Right renal cortex interstitium (tissue), 3 donors: ENCODE measurements at regions not wholly inside any gene's neighbourhood (a gene's known extent, or its start where the extent isn't known, plus 50 kb on each side); places are given as distances from the start of the nearest gene placed in this dataset.
"Not testable (repeated sequence)": the region's sequence is repeated elsewhere in the genome, so short reads cannot be mapped to it uniquely, and the experiment has no call there.

Experiments
- DNase-seq, 3 donors: peaks; one replicate each; pipeline ENCODE4 v3.0.0-alpha.2; 2013; ENCODE audit warnings: low read depth in 3 of 3, low spot score in 2 of 3

DNA sequence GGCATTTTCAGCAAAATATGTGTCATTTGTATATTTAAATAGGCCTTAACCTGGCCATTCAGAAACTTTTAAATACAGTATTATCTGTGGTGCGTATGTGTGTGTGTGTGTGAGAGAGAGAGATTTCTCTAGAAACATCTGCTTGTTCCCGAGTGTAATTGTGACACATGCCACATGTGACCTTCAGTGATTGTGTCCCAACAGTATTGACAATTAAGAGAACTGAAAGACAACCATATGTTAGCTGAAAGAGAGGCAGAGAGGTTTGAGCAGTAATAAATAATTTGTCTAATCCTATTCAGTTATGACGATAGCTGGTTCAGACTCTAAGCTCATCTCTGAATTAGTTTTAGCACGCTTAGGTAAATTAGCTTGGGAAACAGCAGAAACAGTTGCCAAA, 1503.1 kb downstream of the PCDH9 start:
- no peak for DNase-seq

DNA sequence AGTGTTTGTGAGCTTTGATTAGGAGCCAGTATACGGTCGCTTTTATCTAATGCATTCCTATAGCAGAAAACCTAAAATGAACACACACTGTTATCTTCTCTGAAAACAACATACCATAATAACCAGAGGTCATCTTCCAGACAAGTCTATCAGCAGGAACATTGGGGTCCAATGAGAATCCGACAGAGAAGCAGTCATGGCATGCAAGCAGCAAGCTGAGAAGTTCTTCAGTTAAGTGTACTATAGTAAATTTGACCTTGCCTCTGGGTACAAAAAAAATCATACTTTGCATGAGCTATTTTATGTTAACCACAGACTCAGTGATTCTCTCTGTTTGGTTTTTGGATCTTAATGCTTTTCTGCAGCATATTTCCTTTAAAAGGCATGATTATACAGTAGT, 1505.1 kb downstream of the PCDH9 start:
- no peak for DNase-seq

DNA sequence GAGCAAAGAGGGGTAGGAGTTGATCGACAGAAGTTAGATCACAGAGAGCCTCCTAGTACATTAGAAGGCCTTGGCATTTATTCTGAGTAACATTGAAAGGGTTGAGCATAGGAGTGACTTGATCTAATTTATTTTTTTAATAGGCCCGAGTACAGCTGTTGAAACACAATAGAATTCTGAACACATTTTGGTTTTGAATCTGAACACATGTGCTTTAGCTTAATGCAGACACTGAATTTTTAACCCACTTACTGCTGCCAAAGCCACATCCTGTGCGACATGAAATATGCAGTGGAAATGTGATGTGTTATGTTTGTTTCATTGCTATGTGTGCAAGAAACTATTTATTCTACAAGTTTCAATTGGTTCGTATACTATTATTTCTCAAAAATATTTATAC, 1505.9 kb downstream of the PCDH9 start:
- no peak for DNase-seq

DNA sequence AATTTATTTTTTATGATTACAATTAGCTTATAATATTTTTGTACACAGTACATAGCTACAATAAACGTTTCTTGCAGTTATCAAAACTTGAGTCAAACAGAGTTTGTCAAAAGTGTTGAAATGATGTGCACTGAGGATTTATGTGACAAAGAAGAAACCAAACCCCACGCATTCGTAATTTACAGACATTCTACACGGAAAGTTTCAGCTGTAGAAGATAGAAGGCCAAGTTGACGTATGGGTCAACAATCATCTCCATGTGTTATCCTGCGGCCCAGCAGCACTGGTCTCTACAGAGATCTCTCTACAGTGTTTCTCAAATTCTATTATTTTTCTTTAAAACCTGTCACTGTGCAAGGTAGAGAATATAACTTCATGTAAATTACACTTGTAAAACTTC, 1507.6 kb downstream of the PCDH9 start:
- DNase-seq: no peak

DNA sequence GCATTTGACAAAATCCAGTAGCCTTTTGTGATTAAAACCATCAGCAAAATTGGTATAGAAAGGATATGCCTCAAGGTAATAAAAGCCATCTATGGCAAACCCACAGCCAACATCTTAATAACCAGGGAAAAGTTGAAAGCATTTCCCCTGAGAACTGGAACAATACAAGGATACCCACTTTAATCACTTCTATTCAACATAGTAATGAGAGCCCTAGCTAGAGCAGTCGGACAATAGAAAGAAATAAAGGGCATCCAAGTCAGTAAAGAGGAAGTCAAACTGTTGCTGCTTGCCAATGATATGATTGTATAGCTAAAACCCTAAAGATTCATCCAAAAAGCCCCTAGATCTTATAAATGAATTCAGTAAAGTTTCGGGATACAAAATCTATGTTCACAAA, 1510.3 kb downstream of the PCDH9 start:
- DNase-seq: no peak

DNA sequence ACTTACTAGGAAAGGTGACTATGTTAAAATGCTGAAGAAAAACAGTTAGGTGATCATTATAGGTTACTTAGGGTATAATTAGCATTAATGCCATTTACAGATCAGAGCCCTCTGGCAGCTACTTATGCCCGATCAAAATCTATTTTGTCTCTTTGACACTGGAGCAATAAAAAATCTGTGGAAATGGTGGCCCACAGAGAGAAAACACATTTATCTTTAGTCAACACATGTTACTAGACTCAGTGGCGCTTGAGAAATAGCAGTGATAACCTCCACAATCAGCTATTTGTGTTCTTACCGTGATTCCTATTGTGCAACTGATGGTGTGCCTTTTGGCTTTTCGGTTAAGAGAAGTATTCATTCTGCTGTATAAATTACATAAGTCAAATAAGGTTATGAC, 1519.6 kb downstream of the PCDH9 start:
- DNase-seq: no peak

DNA sequence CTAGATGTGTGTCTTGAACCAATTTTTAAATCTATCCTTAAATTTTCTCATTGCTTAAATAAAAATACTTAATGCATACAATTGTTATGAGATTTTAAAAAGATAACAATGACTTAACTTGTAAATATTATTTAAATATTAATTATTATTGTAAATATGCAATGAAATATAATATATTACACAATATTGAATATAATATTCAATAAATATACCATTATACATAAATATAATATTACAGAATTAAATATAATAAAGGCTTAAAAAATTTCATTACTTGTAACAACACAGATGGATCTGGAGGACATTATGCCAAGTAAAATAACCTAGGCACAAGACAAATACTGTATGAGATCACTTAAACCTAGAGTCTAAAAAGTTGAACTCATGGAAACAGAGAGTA, 1532.3 kb downstream of the PCDH9 start:
- DNase-seq: no peak

DNA sequence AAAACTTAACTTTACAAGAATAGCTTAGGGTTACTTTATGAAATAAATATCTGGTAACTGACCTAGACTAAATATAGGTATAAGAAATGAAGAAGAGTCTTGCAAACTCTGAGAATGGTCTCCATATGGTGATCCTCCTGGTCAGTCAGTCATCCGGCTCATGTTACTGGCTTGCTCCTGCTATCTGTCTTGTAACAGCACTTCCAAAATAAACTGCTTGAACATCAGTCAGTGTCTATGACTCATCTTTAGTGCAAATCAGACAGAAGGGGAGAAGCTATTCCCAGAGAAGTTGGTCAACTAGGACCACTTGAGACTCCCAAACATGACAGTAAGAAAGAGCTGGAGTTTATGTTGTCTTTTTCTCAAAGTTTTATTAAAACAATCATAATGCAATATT, 1550.9 kb downstream of the PCDH9 start:
- no peak for DNase-seq

DNA sequence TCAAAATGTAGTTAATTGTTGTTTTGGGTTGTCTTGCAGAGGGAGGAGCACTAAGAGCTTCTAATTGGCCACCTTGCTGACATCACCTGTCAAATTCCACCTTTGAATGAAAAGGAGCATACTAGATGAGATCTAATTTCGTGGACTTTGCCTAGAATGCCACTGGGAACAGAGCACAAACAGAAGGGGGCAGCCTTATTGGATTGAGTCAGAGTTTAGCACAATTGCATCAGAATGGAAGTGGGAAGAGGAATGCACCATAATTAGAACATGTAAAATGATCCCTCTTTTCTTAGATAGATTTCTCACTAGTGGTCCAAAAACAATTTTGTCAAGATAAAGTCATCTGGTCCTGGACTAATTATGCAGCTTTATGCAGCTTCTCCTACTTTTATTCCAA, 1552.2 kb downstream of the PCDH9 start:
- DNase-seq: no peak

DNA sequence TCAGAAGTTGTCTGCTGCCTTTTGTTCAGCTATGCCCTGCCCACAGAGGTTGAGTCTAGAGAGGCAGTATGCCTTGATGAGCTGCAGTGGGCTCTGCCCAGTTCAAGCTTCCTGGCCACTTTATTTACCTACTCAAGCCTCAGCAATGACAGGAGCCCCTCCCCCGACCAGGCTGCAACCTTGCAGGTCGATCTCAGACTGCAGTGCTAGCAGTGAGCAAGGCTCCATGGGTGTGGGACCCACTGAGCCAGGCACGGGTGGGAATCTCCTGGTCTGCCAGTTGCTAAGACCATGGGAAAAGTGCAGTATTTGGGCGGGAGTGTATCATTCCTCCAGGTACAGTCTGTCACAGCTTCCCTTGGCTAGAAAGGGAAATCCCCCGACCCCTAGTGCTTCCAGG, 1554.8 kb downstream of the PCDH9 start:
- not testable (repeated sequence) for DNase-seq

DNA sequence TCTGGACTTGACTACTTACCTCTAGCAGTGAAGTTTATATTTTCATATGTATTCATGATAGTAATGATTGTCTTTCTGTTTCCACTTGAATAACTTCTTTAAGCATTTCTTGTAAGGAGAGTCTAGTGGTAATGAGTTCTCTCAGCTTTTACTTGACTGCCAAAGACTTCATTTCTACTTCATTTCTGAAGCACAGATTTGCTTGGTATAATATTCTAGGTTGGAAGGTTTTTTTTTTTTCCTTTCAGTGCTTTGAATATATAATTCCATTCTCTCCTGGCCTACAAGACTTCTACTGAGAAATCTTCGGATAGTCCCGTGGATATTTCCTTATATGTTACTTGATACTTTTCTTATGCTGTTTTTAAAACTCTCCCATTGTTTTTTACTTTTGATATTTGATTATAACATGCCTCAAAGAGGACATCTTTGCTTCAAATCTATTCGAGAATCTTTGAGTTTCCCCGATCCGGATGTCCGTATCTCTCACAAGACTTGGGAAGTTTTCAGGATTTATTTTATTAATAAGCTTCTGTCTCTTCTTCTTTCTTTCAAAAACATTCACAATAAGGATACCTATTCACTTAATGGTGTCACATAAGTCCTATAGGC, 1560.0 kb downstream of the PCDH9 start:
- DNase-seq: no peak

DNA sequence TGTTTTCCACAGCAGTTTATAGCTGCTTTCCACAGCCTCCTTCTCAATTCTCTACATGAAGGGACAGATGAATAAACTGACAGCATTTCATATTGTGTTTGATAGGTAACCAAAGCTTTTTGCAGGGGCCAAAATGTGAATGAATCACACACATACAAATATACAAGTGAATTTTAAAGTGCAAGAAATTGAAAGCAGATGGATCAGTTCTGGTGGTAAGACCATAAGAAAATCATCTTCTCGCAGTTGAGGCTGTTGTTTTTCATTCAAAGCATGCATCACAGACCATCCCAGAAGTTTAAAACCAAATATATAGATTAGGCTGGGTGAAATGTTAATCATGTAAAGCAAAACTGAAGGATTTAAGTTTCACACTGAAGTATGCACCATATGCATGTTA, 1569.4 kb downstream of the PCDH9 start:
- DNase-seq: no peak

DNA sequence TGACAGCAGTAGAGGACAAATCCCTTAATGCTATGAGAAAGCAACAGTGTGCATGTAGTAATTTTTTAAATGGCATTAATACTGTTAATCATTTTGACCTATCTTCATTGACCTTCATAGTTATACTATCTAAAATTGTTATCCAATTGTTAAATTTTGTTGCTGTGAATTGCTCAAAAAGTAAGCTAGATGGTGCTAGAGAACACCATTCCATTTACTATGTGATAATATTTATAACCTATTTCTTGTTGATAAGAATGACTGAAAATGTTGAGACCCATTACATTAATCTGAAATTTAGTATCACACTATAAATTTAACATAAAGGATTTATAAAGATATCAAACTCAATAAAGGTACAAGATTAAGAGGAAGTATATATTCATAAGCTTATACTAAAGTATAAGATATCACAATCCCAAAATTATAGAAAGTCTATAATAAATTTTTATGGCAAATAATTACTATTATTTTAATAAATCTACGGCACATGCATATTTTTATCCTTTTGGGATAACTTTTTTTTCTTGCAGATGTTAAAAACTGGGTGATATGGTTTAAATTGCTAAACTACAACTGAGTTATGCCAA, 1573.3 kb downstream of the PCDH9 start:
- no peak for DNase-seq

DNA sequence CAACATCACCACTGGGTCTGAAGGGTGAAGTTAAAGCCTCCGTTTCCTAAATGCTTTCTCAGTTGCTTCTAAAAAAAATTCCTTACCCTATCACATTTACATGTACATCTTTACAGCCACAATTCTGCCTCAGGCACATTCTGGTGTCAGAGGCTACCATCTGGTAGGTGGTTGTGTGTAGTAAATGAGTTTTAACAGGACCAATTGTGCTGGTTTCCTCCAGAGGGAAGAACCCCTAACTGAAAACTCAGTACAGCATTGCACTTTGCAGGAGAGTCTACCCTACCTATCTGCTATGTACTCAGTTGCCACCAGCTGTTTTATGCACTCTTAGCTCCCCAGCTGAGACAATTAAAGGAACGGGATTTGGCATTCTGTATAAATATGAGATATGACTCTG, 1576.5 kb downstream of the PCDH9 start:
- no peak for DNase-seq

DNA sequence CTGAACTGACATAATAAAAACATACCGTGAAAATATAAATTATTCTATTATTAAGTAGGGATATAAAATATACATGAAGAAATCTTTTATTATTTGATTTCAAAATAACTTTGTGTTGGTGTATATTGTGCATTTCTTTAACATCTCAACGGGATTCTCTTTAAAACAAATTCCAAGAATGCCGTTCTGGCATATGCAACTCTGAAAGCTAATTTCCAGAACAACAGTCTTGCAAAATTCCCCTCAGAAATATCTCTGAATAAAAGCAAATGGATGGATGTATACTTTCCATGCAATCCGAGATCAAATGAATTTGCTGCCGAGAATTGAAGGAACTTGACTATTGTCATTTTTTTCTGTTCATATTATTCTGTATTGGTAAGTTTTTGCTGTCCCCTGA, 1579.8 kb downstream of the PCDH9 start:
- no peak for DNase-seq

DNA sequence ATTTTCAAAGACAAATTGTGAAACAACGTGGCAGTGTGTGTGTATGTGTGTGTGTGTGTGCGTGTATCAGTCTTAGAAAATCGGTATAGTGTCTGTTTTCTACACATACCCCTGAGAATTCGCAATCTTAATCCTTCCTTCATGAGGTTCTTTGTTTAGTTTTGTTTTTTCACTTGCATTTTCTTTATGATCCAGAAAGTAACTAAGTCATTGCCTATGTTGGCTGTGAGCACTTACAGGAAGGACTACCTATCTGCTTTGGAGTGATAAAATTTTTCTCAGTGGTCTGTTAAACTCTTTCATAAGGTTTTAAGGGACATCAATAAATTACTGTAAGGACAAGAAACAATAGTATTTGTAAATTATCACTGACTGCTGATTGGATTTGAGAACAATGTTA, 1587.1 kb downstream of the PCDH9 start:
- no peak for DNase-seq

DNA sequence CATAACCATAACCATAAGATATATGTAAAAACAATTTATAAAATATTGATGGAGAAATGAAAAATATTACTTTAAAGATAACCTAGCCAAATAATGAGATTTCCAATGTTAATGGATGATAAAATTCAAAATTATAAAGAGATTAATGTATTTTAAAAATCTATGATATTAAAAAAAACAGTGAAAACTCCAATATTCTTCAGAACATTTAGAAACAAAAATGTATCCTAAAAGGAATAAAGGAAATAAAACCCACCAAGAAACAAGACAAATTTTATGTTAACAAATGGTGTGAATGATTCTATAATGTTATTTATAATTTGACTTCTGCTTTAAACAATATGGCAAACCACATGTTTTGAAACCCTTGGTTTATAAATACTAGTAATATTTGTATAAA, 1587.8 kb downstream of the PCDH9 start:
- no peak for DNase-seq

DNA sequence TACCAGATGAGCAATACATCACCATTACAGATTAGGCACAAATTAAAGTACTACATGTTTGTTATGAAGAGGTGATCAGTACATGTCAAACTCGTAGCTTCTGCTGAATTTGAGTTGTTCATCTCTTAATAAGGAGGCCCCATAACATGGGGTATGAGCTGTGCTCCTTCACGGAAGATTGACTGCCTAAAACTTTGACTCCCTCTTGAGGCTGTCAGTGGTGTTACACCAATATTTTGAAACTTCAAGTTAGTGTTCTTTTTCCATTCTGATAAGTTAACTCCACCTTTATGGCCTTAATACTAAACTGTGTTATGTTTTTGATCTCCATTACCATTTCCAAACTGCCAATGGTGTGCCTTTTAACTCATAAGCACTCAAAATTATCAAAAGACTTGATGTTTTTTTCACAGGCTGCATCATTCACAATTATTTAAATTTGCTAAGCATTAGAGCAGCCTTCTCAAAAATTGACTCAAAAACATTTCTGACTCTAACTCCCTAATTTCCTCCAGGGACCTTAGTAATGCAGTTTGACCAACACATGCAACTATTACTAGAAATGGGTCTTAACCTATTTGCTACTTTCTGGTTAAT, 1591.5 kb downstream of the PCDH9 start:
- DNase-seq: no peak

DNA sequence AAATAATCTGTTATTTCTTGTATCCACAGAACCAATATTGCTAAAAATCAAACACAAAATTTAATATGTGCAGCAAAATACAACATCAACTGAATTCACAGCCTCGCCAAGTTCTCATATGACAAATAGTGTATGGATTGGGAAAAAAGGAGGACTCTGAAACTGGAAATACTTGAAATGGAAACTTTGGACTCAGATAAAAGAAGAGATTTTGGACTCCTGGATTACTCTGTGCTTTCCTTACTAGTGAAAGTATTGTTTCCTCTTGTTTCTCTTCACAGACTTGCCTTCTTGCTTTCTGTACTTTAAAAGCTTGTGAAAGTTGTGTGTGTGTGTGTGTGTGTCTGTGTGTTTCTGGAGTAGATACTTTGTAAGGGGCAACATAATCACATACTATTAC, 1596.3 kb downstream of the PCDH9 start:
- no peak for DNase-seq

DNA sequence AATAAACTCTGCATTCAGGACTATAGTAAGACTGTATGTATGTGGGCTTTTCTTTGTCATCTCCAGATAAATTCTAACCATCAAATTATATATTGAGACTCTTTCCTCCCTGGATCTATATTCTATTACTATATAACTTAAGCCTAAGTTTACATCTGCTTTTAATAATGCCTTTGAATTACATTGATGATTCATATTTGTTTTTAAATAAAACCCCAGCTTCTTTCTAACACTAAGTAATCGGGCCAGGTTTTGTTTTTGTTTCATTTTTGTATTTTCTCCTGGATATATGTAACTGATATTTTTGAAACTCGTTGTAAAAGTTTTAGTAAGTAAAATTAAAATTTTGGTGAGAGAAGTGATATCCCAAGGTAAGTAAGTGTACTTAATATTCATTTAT, 1599.1 kb downstream of the PCDH9 start:
- no peak for DNase-seq

DNA sequence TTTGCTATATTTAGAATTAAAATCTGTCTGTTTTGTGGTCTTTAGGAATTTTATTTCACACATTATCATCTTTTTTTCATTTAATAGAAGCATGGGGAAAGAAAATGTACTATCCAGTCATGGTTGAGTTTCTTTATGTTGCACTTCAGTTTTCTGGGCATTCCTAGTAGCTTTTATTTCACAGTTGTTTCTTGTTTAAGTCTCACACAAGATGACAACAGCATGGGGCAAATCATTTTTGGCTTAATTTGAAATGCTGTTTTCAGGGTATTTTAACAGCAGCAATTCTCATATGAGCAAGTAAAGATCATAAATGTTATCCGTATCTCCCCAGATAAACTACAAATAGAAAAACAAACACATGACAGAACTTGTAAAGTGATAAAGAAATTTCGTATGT, 1600.2 kb downstream of the PCDH9 start:
- DNase-seq: no peak

DNA sequence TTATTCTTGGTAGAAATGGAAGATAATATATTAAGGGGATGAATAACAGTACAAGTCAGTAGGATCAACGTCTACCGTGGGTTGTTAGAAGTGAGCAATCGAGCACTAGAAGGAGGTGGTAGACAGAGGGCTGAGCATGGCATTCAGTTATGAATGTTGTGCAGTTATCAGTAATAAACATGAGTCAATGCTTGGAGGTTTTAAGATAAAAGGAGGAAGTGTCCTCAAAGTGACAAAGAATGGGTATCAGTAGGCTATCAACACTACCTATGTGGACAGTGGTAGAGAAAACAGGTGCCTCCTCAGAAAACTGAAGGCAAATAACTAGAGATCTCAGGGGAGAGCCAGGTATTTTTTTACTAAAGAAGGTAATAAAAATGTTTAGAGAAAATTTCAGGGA, 1607.0 kb downstream of the PCDH9 start:
- DNase-seq: no peak

DNA sequence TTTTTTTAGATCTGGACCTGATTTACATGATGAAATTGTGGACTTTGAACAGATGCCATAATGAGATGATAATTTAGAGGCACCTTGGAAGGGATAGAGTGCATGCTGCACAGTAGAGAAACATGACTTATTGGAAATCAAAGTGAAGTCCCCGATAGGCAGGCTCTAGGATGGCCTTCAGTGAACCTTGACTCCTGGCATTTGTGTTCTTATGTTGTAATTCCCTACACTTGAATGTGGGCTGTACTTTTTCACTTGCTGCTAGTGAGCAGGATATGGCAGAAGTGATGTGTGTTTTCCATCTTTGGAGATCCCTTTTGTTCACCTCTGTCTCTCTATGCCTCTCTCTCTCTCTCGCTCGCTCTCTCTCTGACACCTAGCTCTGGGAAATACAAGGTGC, 1614.6 kb downstream of the PCDH9 start:
- no peak for DNase-seq
